ENCODE measurements at regions not wholly inside any gene's neighbourhood (a gene's known extent, or its start where the extent isn't known, plus 50 kb on each side); places are given as distances from the start of the nearest gene placed in this dataset.

DNA sequence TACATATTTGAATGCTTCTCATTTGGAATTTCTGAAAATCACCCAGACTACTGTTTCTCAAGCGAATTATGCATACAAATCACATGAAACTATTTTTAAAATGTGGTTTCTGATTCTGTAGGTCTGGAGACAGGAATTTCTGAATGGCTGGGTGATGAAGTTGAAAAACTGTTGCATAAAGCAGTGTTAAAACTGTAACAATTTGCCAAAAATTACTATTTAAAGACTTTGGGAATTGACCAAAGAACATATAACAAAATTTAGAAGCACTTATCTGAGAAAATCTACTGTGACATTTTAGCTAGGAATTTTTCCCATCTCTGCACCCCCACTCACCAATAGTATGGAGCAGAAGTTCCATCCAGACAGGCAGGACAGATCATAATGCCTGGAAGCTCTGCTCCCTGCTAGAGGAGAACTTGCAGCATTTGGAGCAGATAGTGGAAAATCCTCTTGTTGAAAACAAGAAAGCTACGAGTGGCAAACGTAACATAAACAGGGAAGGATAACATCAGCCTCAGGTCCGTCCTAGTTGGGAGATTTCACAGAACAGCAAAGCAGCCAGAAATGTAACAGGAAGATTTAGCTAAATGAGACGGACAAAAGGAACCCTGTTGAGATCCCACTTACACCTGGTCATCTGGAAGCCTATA, 132.3 kb upstream of the MCTP2 start:
- H3K27ac ChIP-seq = no peak overlapping the region
- CTCF ChIA-PET = no interaction called here
- TF ChIP-seq, protein P1, sequence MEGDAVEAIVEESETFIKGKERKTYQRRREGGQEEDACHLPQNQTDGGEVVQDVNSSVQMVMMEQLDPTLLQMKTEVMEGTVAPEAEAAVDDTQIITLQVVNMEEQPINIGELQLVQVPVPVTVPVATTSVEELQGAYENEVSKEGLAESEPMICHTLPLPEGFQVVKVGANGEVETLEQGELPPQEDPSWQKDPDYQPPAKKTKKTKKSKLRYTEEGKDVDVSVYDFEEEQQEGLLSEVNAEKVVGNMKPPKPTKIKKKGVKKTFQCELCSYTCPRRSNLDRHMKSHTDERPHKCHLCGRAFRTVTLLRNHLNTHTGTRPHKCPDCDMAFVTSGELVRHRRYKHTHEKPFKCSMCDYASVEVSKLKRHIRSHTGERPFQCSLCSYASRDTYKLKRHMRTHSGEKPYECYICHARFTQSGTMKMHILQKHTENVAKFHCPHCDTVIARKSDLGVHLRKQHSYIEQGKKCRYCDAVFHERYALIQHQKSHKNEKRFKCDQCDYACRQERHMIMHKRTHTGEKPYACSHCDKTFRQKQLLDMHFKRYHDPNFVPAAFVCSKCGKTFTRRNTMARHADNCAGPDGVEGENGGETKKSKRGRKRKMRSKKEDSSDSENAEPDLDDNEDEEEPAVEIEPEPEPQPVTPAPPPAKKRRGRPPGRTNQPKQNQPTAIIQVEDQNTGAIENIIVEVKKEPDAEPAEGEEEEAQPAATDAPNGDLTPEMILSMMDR (conservative IDR thresholded peaks at IDR 0.05; ENCODE audit: low read depth) = no peak
- POLR2A ChIA-PET (ENCODE audit: low non-redundant PET) = no interaction called here
- DNase-seq (ENCODE audit: low spot score) = no peak

DNA sequence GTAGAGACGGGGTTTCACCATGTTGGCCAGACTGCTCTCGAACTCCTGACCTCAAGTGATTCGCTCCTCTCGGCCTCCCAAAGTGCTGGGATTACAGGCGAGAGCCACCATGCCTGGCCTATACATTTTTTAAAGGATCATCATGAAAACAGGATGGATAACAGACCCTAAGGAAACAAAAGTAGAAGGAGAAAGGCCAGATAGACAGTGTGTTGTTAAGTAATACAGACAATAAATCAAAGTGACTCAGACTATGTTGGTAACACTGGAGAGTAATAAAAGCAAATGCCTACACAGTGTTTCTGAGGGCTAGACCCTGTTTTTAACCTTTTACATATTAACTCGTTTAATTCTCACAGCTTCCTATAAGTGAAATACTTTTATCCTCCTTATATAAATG, 133.8 kb upstream of the MCTP2 start:
- TF ChIP-seq, protein P1 (conservative IDR thresholded peaks at IDR 0.05; ENCODE audit: low read depth) = no peak
- ChIA-PET CTCF (no interaction called here), POLR2A (ENCODE audit: low non-redundant PET) (no interaction called here)
- DNase-seq (ENCODE audit: low spot score) = no peak
- no peak overlapping the region for H3K27ac ChIP-seq

DNA sequence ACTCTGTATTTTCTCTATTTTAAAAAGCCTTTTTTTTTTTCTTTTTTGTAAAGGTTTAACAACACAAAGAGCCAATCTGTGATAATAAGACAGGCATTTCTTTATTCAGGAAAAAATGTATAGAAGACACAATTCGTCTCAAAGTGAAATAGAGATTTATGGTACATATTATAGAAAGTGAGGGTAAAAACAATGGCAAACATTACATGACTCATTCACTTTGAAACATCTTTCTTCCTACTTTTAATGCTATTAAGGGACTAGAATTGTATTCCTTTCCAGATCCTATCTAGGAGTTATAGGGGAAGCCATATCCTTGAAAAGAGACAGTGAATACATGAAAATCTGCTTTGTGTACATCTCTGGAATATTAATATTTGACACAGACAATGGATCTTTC, 137.1 kb upstream of the MCTP2 start:
- TF ChIP-seq, protein P1 (conservative IDR thresholded peaks at IDR 0.05; ENCODE audit: low read depth) = no peak
- H3K27ac ChIP-seq = no peak overlapping the region
- no peak for DNase-seq (ENCODE audit: low spot score)
- ChIA-PET CTCF (no interaction called here), POLR2A (ENCODE audit: low non-redundant PET) (no interaction called here)

DNA sequence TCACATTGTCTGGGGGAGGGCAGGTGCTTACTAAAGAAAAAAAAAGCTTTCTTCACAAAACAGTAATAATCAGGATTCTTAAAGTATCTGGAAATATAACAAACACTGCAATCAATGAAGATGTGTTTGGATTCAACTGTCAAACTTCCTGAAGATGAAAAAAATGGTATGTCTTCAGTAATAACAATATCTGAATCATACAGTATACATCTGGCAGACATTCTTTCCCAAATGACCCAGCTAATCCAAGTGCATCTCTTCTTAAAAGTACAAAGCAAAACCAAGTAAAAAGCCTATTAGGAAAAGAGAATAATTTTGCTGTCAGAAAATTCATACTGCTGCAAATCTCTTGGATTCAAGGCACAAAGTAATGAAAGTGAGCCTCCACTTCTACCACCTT, 145.0 kb upstream of the MCTP2 start:
- DNase-seq (ENCODE audit: low spot score) = no peak
- ChIA-PET CTCF (no interaction called here), POLR2A (ENCODE audit: low non-redundant PET) (no interaction called here)
- H3K27ac ChIP-seq = no peak overlapping the region
- TF ChIP-seq, protein P1 (conservative IDR thresholded peaks at IDR 0.05; ENCODE audit: low read depth) = no peak

DNA sequence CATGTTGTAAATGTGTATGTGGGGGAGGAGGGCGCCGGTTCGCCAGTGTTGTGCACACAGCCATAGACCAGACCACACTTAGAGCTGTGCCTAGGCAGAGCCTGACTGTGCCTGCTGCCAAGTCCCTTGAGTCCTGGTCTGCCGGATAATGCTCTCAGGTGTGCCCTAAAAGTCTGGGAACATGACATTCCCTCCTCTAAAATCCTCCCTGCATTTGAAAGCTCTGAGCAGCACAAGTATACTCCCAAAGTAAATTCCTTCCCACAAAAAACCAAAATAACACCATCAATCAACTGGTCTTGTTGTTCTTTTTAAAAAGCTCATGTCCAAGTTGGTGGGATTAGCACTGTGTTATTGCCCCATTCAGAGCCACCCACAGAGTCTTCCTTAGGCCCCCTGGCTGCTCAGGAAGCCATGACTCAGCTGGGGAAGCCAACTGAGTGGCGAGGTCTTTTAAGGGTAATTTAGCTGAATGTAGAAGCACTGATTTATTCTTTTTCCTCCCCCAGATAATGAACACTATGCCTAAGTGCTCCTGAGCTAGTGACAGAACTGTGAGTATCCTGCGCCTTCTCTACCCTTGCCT, 147.8 kb upstream of the MCTP2 start:
- POLR2A ChIA-PET (ENCODE audit: low non-redundant PET) = no interaction called here
- DNase-seq (ENCODE audit: low spot score) = no peak
- TF ChIP-seq, protein P1 (conservative IDR thresholded peaks at IDR 0.05; ENCODE audit: low read depth) = no peak
- CTCF ChIA-PET = interaction anchor here (0.7 kb wide), 2 partner anchors 17 to 604 kb away, joined by 3 to 4 read pairs; no protein-coding TSS in a partner anchor
- H3K27ac ChIP-seq = peak overlapping the region; percentile 44

DNA sequence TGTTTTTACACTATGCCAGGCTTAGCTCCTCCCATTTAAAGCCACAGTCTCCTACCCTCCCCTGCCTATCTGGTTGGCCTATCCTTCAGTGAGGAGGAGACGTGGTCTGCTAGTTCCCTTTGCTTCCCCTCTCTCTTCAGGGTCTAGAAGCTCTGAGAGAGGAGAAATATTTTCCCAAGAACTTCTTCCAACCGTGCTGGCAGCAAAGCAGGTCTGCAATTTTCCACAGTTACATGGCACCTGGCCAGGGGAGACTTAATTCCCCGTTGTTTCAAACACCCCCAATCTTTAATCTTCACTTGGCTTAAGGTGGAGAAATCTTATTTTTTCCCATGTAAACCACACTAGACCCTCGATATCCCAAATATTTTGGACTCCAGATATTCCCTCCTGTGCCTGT, 149.5 kb upstream of the MCTP2 start:
- ChIA-PET CTCF (interaction anchor here (0.9 kb wide), 1 partner anchor 36 kb away, joined by 3 read pairs; no protein-coding TSS in a partner anchor), POLR2A (ENCODE audit: low non-redundant PET) (no interaction called here)
- H3K27ac ChIP-seq = no peak overlapping the region
- TF ChIP-seq, protein P1 (conservative IDR thresholded peaks at IDR 0.05; ENCODE audit: low read depth) = no peak
- DNase-seq (ENCODE audit: low spot score) = no peak

Data from RWPE1 (cell line).